GM12873 (cell line): ENCODE measurements at regions not wholly inside any gene's neighbourhood (a gene's known extent, or its start where the extent isn't known, plus 50 kb on each side); places are given as distances from the start of the nearest gene placed in this dataset.

Experiments used
- TF ChIP-seq, protein P1 (sequence below): IDR thresholded peaks from 2 replicates; pipeline ENCODE4 v1.5.1; 2012; ENCODE audit warnings: low read depth, mild to moderate bottlenecking, moderate library complexity, low read length, control low read depth; ENCODE audit not compliant: insufficient read depth; ENCODE audit errors: missing control alignments

DNA sequence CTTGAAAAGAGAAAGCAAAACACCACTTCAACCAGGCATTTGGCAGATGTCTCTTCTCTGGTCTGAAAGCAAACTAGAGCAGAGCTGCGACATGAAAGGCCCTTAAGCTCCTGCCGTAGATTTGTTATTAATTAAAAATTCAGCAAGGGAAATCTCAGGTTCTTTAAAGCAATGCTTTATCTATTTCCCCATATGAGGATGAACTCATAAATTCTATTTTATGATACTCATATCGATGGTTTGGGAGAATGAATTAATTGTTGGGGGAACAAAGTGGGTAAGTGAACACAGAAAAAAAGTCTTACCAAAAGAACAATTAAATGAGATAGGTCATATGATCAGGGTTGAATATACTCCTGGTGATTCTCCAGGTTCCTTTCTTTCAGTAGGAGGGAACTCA, 464.7 kb upstream of the SLC35B3 start:
- TF ChIP-seq, protein P1, sequence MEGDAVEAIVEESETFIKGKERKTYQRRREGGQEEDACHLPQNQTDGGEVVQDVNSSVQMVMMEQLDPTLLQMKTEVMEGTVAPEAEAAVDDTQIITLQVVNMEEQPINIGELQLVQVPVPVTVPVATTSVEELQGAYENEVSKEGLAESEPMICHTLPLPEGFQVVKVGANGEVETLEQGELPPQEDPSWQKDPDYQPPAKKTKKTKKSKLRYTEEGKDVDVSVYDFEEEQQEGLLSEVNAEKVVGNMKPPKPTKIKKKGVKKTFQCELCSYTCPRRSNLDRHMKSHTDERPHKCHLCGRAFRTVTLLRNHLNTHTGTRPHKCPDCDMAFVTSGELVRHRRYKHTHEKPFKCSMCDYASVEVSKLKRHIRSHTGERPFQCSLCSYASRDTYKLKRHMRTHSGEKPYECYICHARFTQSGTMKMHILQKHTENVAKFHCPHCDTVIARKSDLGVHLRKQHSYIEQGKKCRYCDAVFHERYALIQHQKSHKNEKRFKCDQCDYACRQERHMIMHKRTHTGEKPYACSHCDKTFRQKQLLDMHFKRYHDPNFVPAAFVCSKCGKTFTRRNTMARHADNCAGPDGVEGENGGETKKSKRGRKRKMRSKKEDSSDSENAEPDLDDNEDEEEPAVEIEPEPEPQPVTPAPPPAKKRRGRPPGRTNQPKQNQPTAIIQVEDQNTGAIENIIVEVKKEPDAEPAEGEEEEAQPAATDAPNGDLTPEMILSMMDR = no peak

DNA sequence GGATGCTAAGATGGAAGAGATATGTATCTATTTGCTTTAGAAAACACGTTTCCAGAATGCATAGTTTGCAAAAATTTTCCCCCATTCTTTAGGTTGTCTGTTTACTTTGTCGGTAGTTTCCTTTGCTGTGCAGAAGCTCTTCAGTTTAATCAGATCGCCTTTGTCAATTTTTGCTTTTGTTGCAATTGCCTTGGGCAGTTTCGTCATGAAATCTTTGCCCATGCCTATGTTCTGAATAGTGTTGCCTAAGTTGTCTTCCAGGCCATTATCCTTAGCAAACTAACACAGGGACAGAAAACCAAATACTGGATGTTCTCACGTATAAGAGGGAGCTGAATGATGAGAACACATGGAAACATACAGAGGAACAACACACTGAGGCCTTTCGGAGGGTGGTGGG, 454.2 kb upstream of the SLC35B3 start:
- TF ChIP-seq, protein P1 = no peak

DNA sequence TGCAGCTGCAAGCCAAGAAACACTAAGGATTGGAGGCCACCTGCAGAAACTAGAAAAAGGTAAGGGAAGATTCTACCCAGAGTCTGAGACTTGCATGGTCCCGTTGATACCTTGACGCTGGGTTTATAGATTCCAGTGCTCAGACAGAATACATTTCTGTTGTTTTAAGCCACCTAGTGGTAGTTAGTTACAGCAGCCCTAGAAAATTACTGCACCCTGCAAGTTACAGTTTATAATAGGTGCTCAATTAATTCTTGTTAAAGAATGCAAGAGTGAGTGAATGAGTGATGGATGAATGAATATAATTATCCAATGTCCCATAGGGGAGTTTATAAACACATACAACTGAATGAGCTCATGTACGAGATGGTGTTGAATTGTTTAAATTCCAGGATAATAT, 453.1 kb upstream of the SLC35B3 start:
- TF ChIP-seq, protein P1 = peak; percentile 51

DNA sequence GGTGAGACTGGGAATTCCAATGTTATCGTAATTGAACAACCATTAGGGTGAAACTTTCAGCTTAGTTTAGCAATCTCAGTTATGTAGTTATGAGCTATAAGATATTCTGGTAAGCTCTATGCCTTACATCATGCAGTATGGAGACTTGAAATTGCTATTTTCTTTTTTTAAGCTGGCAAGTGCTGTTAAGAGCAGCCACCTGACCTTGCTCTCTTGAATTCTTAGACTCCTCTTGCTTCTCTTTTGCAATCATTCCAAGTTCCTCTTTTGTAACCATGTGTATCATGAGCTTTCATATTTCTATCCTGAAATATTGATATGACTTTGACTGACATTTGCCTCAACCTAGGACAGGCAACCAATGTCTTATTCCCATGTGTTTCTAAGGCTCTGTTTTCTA, 446.3 kb upstream of the SLC35B3 start:
- TF ChIP-seq, protein P1 = no peak

DNA sequence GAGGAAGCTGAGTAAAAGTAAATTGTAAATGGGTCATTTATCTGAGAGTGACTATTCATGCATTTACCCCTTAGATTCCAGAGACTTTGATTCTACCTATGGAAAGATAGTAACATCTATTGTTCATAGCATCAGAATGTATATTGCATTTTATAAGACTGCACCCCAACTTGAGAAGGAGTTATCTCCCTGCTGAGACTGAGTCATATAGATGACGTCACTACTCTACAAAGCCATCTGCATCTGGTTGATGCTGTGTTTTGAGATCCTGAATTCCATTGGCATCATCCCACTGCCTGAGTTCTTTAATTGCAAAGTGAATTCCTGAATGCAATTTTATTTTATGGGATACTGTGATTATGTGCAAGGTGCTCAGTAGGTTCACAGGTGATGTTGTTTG, 444.0 kb upstream of the SLC35B3 start:
- TF ChIP-seq, protein P1 = no peak

DNA sequence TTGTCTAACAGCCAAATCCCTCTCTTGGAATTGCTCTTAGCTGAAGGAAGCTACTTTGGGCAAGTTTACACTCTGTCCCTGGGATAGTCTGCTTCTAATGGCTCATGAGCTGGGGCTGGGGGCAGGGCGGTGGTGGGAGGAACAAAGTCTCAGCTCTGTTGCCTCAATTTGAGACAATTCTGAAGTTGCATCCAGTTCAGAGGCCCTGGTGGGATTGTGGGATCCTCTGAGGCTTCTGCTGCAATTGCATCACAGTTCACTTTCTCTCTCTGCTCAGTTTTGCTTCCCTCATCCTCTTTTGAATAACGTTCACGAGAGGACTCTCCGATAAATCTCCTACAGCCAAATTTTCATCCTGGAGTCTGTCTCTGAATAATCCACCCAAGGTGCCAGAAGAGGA, 440.6 kb upstream of the SLC35B3 start:
- TF ChIP-seq, protein P1 = no peak

DNA sequence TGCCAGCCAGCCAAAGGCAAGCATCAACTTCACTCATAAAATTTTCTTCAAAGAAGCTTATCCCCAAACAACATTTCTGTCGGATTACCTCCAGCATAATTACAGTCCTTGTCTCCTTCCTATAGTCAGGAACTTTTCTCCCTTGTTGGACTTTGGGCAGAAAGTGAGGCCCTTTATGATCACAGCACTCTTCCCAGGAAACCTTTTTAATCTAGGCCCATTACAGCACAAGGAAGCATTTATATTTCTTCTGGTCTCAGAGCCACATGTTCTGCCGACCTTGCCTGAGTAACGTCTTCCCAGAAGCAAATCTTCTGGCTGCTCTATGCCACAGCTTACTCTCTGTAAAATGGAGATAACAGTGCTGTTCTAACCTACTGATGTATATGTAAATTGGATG, 437.2 kb upstream of the SLC35B3 start:
- TF ChIP-seq, protein P1 = no peak
